K562 (cell line): ENCODE measurements at regions not wholly inside any gene's neighbourhood (a gene's known extent, or its start where the extent isn't known, plus 50 kb on each side); places are given as distances from the start of the nearest gene placed in this dataset.

ENCODE experiments used
- ATAC-seq: fragments of 200-7000 bp; cut with Tn5 transposase; 3 replicates; pipeline ENCODE4 v1.9.1; 2020; ENCODE audit warnings: moderate library complexity
- BruUV-seq: library from RNA; stranded (reverse); fragments of 400-500 nt; replicated peaks from 2 replicates; lab custom pipeline; 2021; lab: Mats Ljungman, UMichigan
- CTCF ChIA-PET: fragments of 300-600 bp; formaldehyde crosslinking; extraction: SDS; loops from one replicate; lab custom pipeline; 2021; ENCODE audit warnings: low intra/inter-chr PET ratio; lab: Yijun Ruan, JAX
- POLR2A ChIA-PET: fragments of 300-600, 350-650 bp; sonication (Branson Sonifier 250); formaldehyde crosslinking; extraction: SDS; loops from one replicate; lab custom pipeline; 2021; ENCODE audit warnings: antibody characterized with exemption, inconsistent platforms; lab: Yijun Ruan, JAX
- DNase-seq, 4 experiments: peaks; one replicate each; pipeline versions ENCODE4 v3.0.0 to v3.0.0-alpha.2; 2011 to 2018; ENCODE audit warnings: low spot score in 3 of 4, mixed read lengths in 3 of 4; ENCODE audit errors: extremely low read depth in 1 of 4
- FAIRE-seq: peaks from 2 replicates; lab custom pipeline; 2011; peaks lifted over from hg19 to GRCh38; lab: Jason Lieb, UNC
- H2AFZ ChIP-seq: 2 replicates; pipeline ENCODE4 v1.6.0; 2011; ENCODE audit warnings: low read depth, low read length, control low read depth, inconsistent platforms
- H3K27ac ChIP-seq: fragments of 200-600 bp; 3 replicates; pipeline ENCODE4 v1.8.0; 2011; ENCODE audit warnings: low read depth, mild to moderate bottlenecking, control low read depth, inconsistent platforms, low read length, moderate library complexity, mixed read lengths; ENCODE audit errors: extremely low read depth
- H3K27me3 ChIP-seq, 2 experiments: fragments of 300-600 bp in 1 of 2; 2 replicates in 1 of 2; 3 replicates in 1 of 2; pipeline versions ENCODE4 v1.6.0 to v1.8.0; 2011; ENCODE audit warnings: inconsistent platforms in 2 of 2, low read length in 2 of 2, mild to moderate bottlenecking in 1 of 2, mixed read lengths in 1 of 2, moderate library complexity in 1 of 2; ENCODE audit not compliant: control insufficient read depth in 2 of 2, insufficient read depth in 2 of 2
- H3K36me3 ChIP-seq: fragments of 300-600 bp; 3 replicates; pipeline ENCODE4 v1.8.0; 2011; ENCODE audit warnings: mild to moderate bottlenecking, low read length, inconsistent platforms; ENCODE audit not compliant: control insufficient read depth, insufficient read depth
- H3K4me1 ChIP-seq, 2 experiments: fragments of 200-600 bp in 1 of 2; replicated peaks in 1 of 2; 2 replicates in 1 of 2; 3 replicates in 1 of 2; pipeline versions ENCODE4 v1.5.1 to v1.8.0; 2011; ENCODE audit warnings: inconsistent platforms in 2 of 2, low read length in 2 of 2, mild to moderate bottlenecking in 1 of 2, mixed read lengths in 1 of 2, moderate library complexity in 1 of 2; ENCODE audit not compliant: control insufficient read depth in 2 of 2, insufficient read depth in 2 of 2
- H3K4me2 ChIP-seq: 2 replicates; pipeline ENCODE4 v1.6.1; 2011; ENCODE audit warnings: low read length, control low read depth, inconsistent platforms, mixed read lengths; ENCODE audit not compliant: insufficient read depth
- H3K4me3 ChIP-seq: fragments of 200-600 bp; sonication (generic), shearing (Covaris generic); 2 replicates; pipeline ENCODE4 v1.5.1; 2016; ENCODE audit warnings: control low read depth, inconsistent platforms
- H3K79me2 ChIP-seq: fragments of 200-600 bp; 3 replicates; pipeline ENCODE4 v1.8.0; 2011; ENCODE audit warnings: low read length, inconsistent platforms; ENCODE audit not compliant: control insufficient read depth, insufficient read depth
- H3K9ac ChIP-seq, 2 experiments: 2 replicates each; pipeline versions ENCODE4 v1.6.0 to v1.6.1; 2011; ENCODE audit warnings: low read depth in 2 of 2, low read length in 2 of 2, control low read depth in 1 of 2, inconsistent platforms in 1 of 2, mild to moderate bottlenecking in 1 of 2, mixed read lengths in 1 of 2; ENCODE audit not compliant: insufficient read depth in 1 of 2
- H3K9me1 ChIP-seq: one replicate; pipeline ENCODE4 v1.6.0; 2011; ENCODE audit warnings: inconsistent platforms, mild to moderate bottlenecking, low read length, moderate library complexity; ENCODE audit not compliant: control insufficient read depth, insufficient read depth
- H3K9me3 ChIP-seq: replicated peaks from 2 replicates; pipeline ENCODE4 v1.5.1; 2011; ENCODE audit warnings: low read depth, low read length, inconsistent platforms; ENCODE audit not compliant: control insufficient read depth, insufficient read depth
- H4K20me1 ChIP-seq: replicated peaks from 2 replicates; pipeline ENCODE4 v1.6.1; 2011; ENCODE audit warnings: low read length, inconsistent platforms, mixed read lengths; ENCODE audit not compliant: control insufficient read depth, insufficient read depth
- BACH1 ChIP-seq: fragments of 200-800 bp; sonication (Bioruptor generic); IDR thresholded peaks from 2 replicates; pipeline ENCODE4 v1.6.1; 2016; ENCODE audit warnings: missing genetic modification characterization, missing compliant biosample characterization
- C11orf30 ChIP-seq: fragments of 450-650 bp; IDR thresholded peaks from 2 replicates; pipeline ENCODE4 v1.6.1; 2016; ENCODE audit warnings: low read depth, mild to moderate bottlenecking
- HCFC1 ChIP-seq: IDR thresholded peaks from 2 replicates; pipeline ENCODE4 v1.6.1; 2012; ENCODE audit warnings: low read depth, low read length, improper control_type of control experiment
- MAFF ChIP-seq: IDR thresholded peaks from 2 replicates; pipeline ENCODE4 v1.6.1; 2012; ENCODE audit warnings: low read length, improper control_type of control experiment
- MAFG ChIP-seq: fragments of 450-650 bp; conservative IDR thresholded peaks from 2 replicates; pipeline ENCODE4 v1.6.1; 2016; ENCODE audit warnings: missing genetic modification characterization, missing compliant biosample characterization
- MAFK ChIP-seq: IDR thresholded peaks from 2 replicates; pipeline ENCODE4 v1.6.1; 2011; ENCODE audit warnings: low read length, improper control_type of control experiment
- NCOA4 ChIP-seq: fragments of 450-650 bp; IDR thresholded peaks from 2 replicates; pipeline ENCODE4 v1.6.1; 2018; ENCODE audit warnings: mild to moderate bottlenecking; ENCODE audit not compliant: partially characterized antibody
- PATZ1 ChIP-seq: fragments of 250-450 bp; sonication (Bioruptor Pico); IDR thresholded peaks from 2 replicates; pipeline ENCODE4 v1.5.0; 2020; ENCODE audit warnings: mild to moderate bottlenecking, borderline replicate concordance
- ZNF316 ChIP-seq: fragments of 450-650 bp; IDR thresholded peaks from 2 replicates; pipeline ENCODE4 v1.6.1; 2016
- WGBS: fragments of 100-300 bp; shearing (Covaris generic); methylation state at CpG from one replicate; pipeline ENCODE4 v1.1.6; 2016; ENCODE audit warnings: low coverage, mixed read lengths; ENCODE audit not compliant: insufficient coverage; ENCODE audit errors: missing lambda C conversion rate; 5-methylcytosine and 5-hydroxymethylcytosine counted together
- in situ Hi-C: fragments of 300-500 bp; cut with MboI; formaldehyde crosslinking; loops from 4 replicates; pipeline ENCODE4 v1.15.0; 2018; ENCODE audit warnings: inconsistent platforms, mixed read lengths
- intact Hi-C: fragments of 100-400 bp; cut with micrococcal nuclease; formaldehyde crosslinking; loops from 2 replicates; pipeline ENCODE4 v1.14.2; 2022

GRCh38 chr5:13569090-13569715 is 375.3 kb downstream of the DNAH5 start:
- no peak overlapping the region for H3K4me2 ChIP-seq
- no TSS peak for BruUV-seq
- in situ Hi-C loops, result no loop called here
- no peak overlapping the region for H3K9ac ChIP-seq
- intact Hi-C loops, result no loop called here
- H4K20me1 ChIP-seq, result no peaks in the 10 kb centered on the region
- 0% methylated on average over 3 of the region's 3 CpGs for WGBS
- ATAC-seq, result no peak
- no peak overlapping the region for H3K27ac ChIP-seq
- no peak for FAIRE-seq
- no peak overlapping the region for H2AFZ ChIP-seq
- no peaks in the 10 kb centered on the region for H3K9me3 ChIP-seq
- H3K79me2 ChIP-seq, result no peaks in the 10 kb centered on the region
- DNase-seq, result no peak
- no peaks in the 10 kb centered on the region for H3K36me3 ChIP-seq
- H3K4me1 ChIP-seq, result no peaks in the 10 kb centered on the region
- H3K9me1 ChIP-seq, result no peaks in the 10 kb centered on the region
- no peak overlapping the region for H3K4me3 ChIP-seq
- H3K27me3 ChIP-seq, result no peaks in the 10 kb centered on the region
- ChIA-PET POLR2A (no interaction called here), CTCF (no interaction called here)
- TF ChIP-seq MAFK (peak; percentile 41), NCOA4 (no peak), MAFF (0 out of 2 replicates have a peak, but pooled peaks have one; percentile 28), BACH1 (tag) (no peak), ZNF316 (peak; percentile 57; the same call in 1 of the 2 replicates), C11orf30 (peak; percentile 41; the same call in 1 of the 2 replicates), MAFG (tag) (peak; percentile 47; the same call in 1 of the 2 replicates)

GRCh38 chr5:13567819-13568218 is 376.7 kb downstream of the DNAH5 start:
- no peaks in the 10 kb centered on the region for H3K36me3 ChIP-seq
- H4K20me1 ChIP-seq, result no peaks in the 10 kb centered on the region
- FAIRE-seq (no peak), DNase-seq (no peak), ATAC-seq (no peak)
- H3K79me2 ChIP-seq, result no peaks in the 10 kb centered on the region
- H3K27me3 ChIP-seq, result no peaks in the 10 kb centered on the region
- H3K4me2 ChIP-seq, result no peak overlapping the region
- TF ChIP-seq HCFC1 (no peak), PATZ1 (CRISPR knock-in tag) (no peak)
- in situ Hi-C loops (no loop called here), intact Hi-C loops (no loop called here)
- H3K9me3 ChIP-seq, result no peaks in the 10 kb centered on the region
- no peaks in the 10 kb centered on the region for H3K4me1 ChIP-seq
- H3K4me3 ChIP-seq, result no peak overlapping the region
- H2AFZ ChIP-seq, result no peak overlapping the region
- no peaks in the 10 kb centered on the region for H3K9me1 ChIP-seq
- ChIA-PET CTCF (no interaction called here), POLR2A (no interaction called here)
- H3K27ac ChIP-seq, result no peak overlapping the region
- no peak overlapping the region for H3K9ac ChIP-seq
- no TSS peak for BruUV-seq
